OCI-LY3 (cell line): ENCODE measurements at regions not wholly inside any gene's neighbourhood (a gene's known extent, or its start where the extent isn't known, plus 50 kb on each side); places are given as distances from the start of the nearest gene placed in this dataset.

Source experiments
- H2AFZ ChIP-seq: fragments of 200-600, 300-600 bp; shearing (Covaris generic); 2 replicates; pipeline ENCODE4 v1.6.0; 2014; ENCODE audit warnings: antibody characterized with exemption, low read depth, low read length
- H3K27ac ChIP-seq: fragments of 200-600, 300-600 bp; sonication (generic); 2 replicates; pipeline ENCODE4 v1.5.1; 2014; ENCODE audit warnings: mild to moderate bottlenecking, low read length, moderate library complexity, mixed read lengths
- H3K27me3 ChIP-seq: fragments of 200-600, 300-600 bp; sonication (generic); 2 replicates; pipeline ENCODE4 v1.6.1; 2014; ENCODE audit warnings: low read depth, low read length, mixed read lengths
- H3K36me3 ChIP-seq: fragments of 200-600, 300-600 bp; sonication (generic); replicated peaks from 2 replicates; pipeline ENCODE3; 2014; ENCODE audit warnings: low read depth, low read length, mixed read lengths
- H3K4me1 ChIP-seq: fragments of 300-600, 200-600 bp; sonication (generic); 2 replicates; pipeline ENCODE4 v1.6.1; 2014; ENCODE audit warnings: low read length, mixed read lengths
- H3K4me2 ChIP-seq: fragments of 200-600, 300-600 bp; sonication (generic); 2 replicates; pipeline ENCODE4 v1.6.1; 2014; ENCODE audit warnings: low read length, mixed read lengths
- H3K4me3 ChIP-seq: fragments of 300-600, 200-600 bp; sonication (generic); 2 replicates; pipeline ENCODE4 v1.5.1; 2014; ENCODE audit warnings: antibody characterized with exemption, mild to moderate bottlenecking, low read length, moderate library complexity
- H3K79me2 ChIP-seq: fragments of 300-600, 200-600 bp; shearing (Covaris generic); 2 replicates; pipeline ENCODE4 v1.6.1; 2014; ENCODE audit warnings: mild to moderate bottlenecking, low read length, mixed read lengths
- H3K9ac ChIP-seq: fragments of 300-600, 200-600 bp; shearing (Covaris generic); 2 replicates; pipeline ENCODE4 v1.6.0; 2014; ENCODE audit warnings: mild to moderate bottlenecking, low read length, moderate library complexity
- H3K9me3 ChIP-seq: fragments of 200-600, 300-600 bp; shearing (Covaris generic); 2 replicates; pipeline ENCODE4 v1.6.1; 2014; ENCODE audit warnings: low read length, mixed read lengths; ENCODE audit not compliant: insufficient read depth
- H4K20me1 ChIP-seq: fragments of 200-600, 300-600 bp; sonication (generic); 2 replicates; pipeline ENCODE4 v1.6.1; 2016; ENCODE audit warnings: low read length, mixed read lengths; ENCODE audit not compliant: insufficient read depth
- CTCF ChIP-seq: fragments of 200-600, 300-600 bp; sonication (generic); IDR thresholded peaks from 2 replicates; pipeline ENCODE4 v1.5.1; 2014; ENCODE audit warnings: antibody characterized with exemption, low read length, low read depth
- EZH2phosphoT487 ChIP-seq: fragments of 200-600 bp; shearing (Covaris generic); IDR thresholded peaks from 2 replicates; pipeline ENCODE4 v1.6.1; 2018; ENCODE audit warnings: antibody characterized with exemption, mixed run types, low read depth

GRCh38 chr10:131811630-131812403 is 89.0 kb upstream of the PPP2R2D start:
- Histone ChIP-seq H3K27me3 (no peaks in the 10 kb centered on the region), H3K4me1 (no peaks in the 10 kb centered on the region), H3K79me2 (no peaks in the 10 kb centered on the region), H3K4me2 (no peak overlapping the region), H3K9me3 (no peaks in the 10 kb centered on the region), H3K27ac (no peak overlapping the region), H3K36me3 (no peaks in the 10 kb centered on the region), H4K20me1 (no peaks in the 10 kb centered on the region), H3K4me3 (no peak overlapping the region), H3K9ac (no peak overlapping the region), H2AFZ (no peak overlapping the region)
- TF ChIP-seq CTCF: no peak
- no peak for TF ChIP-seq EZH2phosphoT487

GRCh38 chr10:131812736-131813604 is 87.8 kb upstream of the PPP2R2D start:
- H4K20me1 ChIP-seq: no peaks in the 10 kb centered on the region
- no peaks in the 10 kb centered on the region for H3K4me1 ChIP-seq
- no peak overlapping the region for H2AFZ ChIP-seq
- no peak overlapping the region for H3K4me3 ChIP-seq
- H3K79me2 ChIP-seq: no peaks in the 10 kb centered on the region
- TF ChIP-seq EZH2phosphoT487 (no peak), CTCF (no peak)
- no peak overlapping the region for H3K9ac ChIP-seq
- H3K4me2 ChIP-seq: no peak overlapping the region
- H3K36me3 ChIP-seq: no peaks in the 10 kb centered on the region
- H3K27ac ChIP-seq: no peak overlapping the region
- H3K9me3 ChIP-seq: no peaks in the 10 kb centered on the region
- H3K27me3 ChIP-seq: no peaks in the 10 kb centered on the region

- H3K9me3 ChIP-seq: no peaks in the 10 kb centered on the region
- no peak overlapping the region for H3K27ac ChIP-seq
- TF ChIP-seq EZH2phosphoT487: no peak
- no peak for TF ChIP-seq CTCF
- no peaks in the 10 kb centered on the region for H3K4me1 ChIP-seq
- no peak overlapping the region for H2AFZ ChIP-seq
- H3K9ac ChIP-seq: no peak overlapping the region
- H3K36me3 ChIP-seq: no peaks in the 10 kb centered on the region
- H3K4me3 ChIP-seq: no peak overlapping the region
- no peaks in the 10 kb centered on the region for H3K27me3 ChIP-seq
- no peaks in the 10 kb centered on the region for H4K20me1 ChIP-seq
- no peaks in the 10 kb centered on the region for H3K79me2 ChIP-seq
- no peak overlapping the region for H3K4me2 ChIP-seq
These were observed 86.1 kb upstream of the PPP2R2D start for GRCh38 chr10:131814567-131815265.
